NB4 (cell line): ENCODE measurements at regions not wholly inside any gene's neighbourhood (a gene's known extent, or its start where the extent isn't known, plus 50 kb on each side); places are given as distances from the start of the nearest gene placed in this dataset.

ENCODE experiments used
- CTCF ChIP-seq: IDR thresholded peaks from one replicate; pipeline ENCODE4 v1.5.1; 2012; ENCODE audit warnings: low read depth, low read length
- POLR2A ChIP-seq: IDR thresholded peaks from 2 replicates; pipeline ENCODE4 v1.6.1; 2011; ENCODE audit warnings: mild to moderate bottlenecking; ENCODE audit not compliant: insufficient read length; ENCODE audit errors: extremely low read depth

- TF ChIP-seq CTCF (no peak), POLR2A (no peak)
Observed at GRCh38 chr6:144762469-144762868, 477.3 kb downstream of the UTRN start.
